Mesenchymal stem cell (in vitro differentiated cells and primary cell): ENCODE measurements at regions not wholly inside any gene's neighbourhood (a gene's known extent, or its start where the extent isn't known, plus 50 kb on each side); places are given as distances from the start of the nearest gene placed in this dataset.

Source experiments
- DNase-seq: peaks from one replicate; pipeline ENCODE4 v3.0.0-alpha.2; 2013
- H2AFZ ChIP-seq: one replicate; pipeline ENCODE4 v1.6.1; 2013; ENCODE audit warnings: low read depth, mild to moderate bottlenecking, control low read depth, inconsistent platforms, low read length, moderate library complexity
- H2AK5ac ChIP-seq: 2 replicates; pipeline ENCODE4 v1.6.1; 2013; ENCODE audit warnings: low read length, moderate library complexity, mild to moderate bottlenecking, inconsistent platforms; ENCODE audit not compliant: severe bottlenecking
- H2BK120ac ChIP-seq: one replicate; pipeline ENCODE4 v1.6.1; 2013; ENCODE audit warnings: low read depth, mild to moderate bottlenecking, inconsistent platforms, low read length, moderate library complexity
- H2BK12ac ChIP-seq, 2 experiments: one replicate each; pipeline ENCODE4 v1.6.1; 2013; ENCODE audit warnings: inconsistent platforms in 2 of 2, low read length in 2 of 2, mild to moderate bottlenecking in 2 of 2, moderate library complexity in 2 of 2, control low read depth in 1 of 2
- H2BK15ac ChIP-seq: one replicate; pipeline ENCODE4 v1.6.1; 2013; ENCODE audit warnings: mild to moderate bottlenecking, low read depth, inconsistent platforms; ENCODE audit not compliant: poor library complexity, severe bottlenecking
- H2BK5ac ChIP-seq: 2 replicates; pipeline ENCODE4 v1.6.1; 2013; ENCODE audit warnings: low read depth, mild to moderate bottlenecking, low read length, control low read depth, inconsistent platforms; ENCODE audit not compliant: poor library complexity, severe bottlenecking
- H3K14ac ChIP-seq, 2 experiments: one replicate each; pipeline ENCODE4 v1.6.1; 2013; ENCODE audit warnings: inconsistent platforms in 2 of 2, low read length in 2 of 2, control low read depth in 1 of 2, mild to moderate bottlenecking in 1 of 2, moderate library complexity in 1 of 2
- H3K18ac ChIP-seq, 2 experiments: one replicate each; pipeline ENCODE4 v1.6.1; 2013; ENCODE audit warnings: inconsistent platforms in 2 of 2, low read length in 2 of 2, control low read depth in 1 of 2, low read depth in 1 of 2, mild to moderate bottlenecking in 1 of 2
- H3K23ac ChIP-seq, 2 experiments: one replicate each; pipeline ENCODE4 v1.6.1; 2013; ENCODE audit warnings: inconsistent platforms in 2 of 2, low read length in 2 of 2, mild to moderate bottlenecking in 2 of 2, moderate library complexity in 2 of 2, control low read depth in 1 of 2
- H3K27ac ChIP-seq: 2 replicates; pipeline ENCODE4 v1.5.1; 2013; ENCODE audit warnings: mild to moderate bottlenecking, moderate library complexity, low read length, control low read depth, inconsistent platforms; ENCODE audit not compliant: poor library complexity, severe bottlenecking
- H3K27me3 ChIP-seq, 2 experiments: 2 replicates each; pipeline versions ENCODE4 v1.6.1 to v1.7.0; 2013; ENCODE audit warnings: low read length in 2 of 2, mild to moderate bottlenecking in 2 of 2, moderate library complexity in 2 of 2, control low read depth in 1 of 2, inconsistent platforms in 1 of 2; ENCODE audit not compliant: control insufficient read depth in 1 of 2, insufficient read depth in 1 of 2
- H3K36me3 ChIP-seq, 2 experiments: 2 replicates each; pipeline versions ENCODE4 v1.6.1 to v1.7.0; 2013; ENCODE audit warnings: low read length in 2 of 2, control low read depth in 1 of 2, inconsistent platforms in 1 of 2, low read depth in 1 of 2, mild to moderate bottlenecking in 1 of 2; ENCODE audit not compliant: insufficient read depth in 2 of 2, control insufficient read depth in 1 of 2
- H3K4ac ChIP-seq, 2 experiments: one replicate each; pipeline ENCODE4 v1.6.1; 2013; ENCODE audit warnings: inconsistent platforms in 2 of 2, low read length in 2 of 2, mild to moderate bottlenecking in 2 of 2, moderate library complexity in 2 of 2, control low read depth in 1 of 2, low read depth in 1 of 2
- H3K4me1 ChIP-seq: 2 replicates; pipeline ENCODE4 v1.6.1; 2013; ENCODE audit warnings: low read depth, low read length, control low read depth; ENCODE audit not compliant: control insufficient read depth, insufficient read depth
- H3K4me2 ChIP-seq: 2 replicates; pipeline ENCODE4 v1.6.1; 2013; ENCODE audit warnings: low read length, mild to moderate bottlenecking, inconsistent platforms; ENCODE audit not compliant: poor library complexity, severe bottlenecking
- H3K4me3 ChIP-seq, 2 experiments: 2 replicates each; pipeline versions ENCODE4 v1.5.1 to v1.7.0; 2013; ENCODE audit warnings: low read length in 2 of 2, mild to moderate bottlenecking in 2 of 2, control low read depth in 1 of 2, low read depth in 1 of 2; ENCODE audit not compliant: insufficient read depth in 1 of 2
- H3K79me1 ChIP-seq: replicated peaks from 2 replicates; pipeline ENCODE4 v1.6.1; 2013; ENCODE audit warnings: mild to moderate bottlenecking, control low read depth, low read length, inconsistent platforms; ENCODE audit not compliant: poor library complexity, severe bottlenecking
- H3K9ac ChIP-seq: 2 replicates; pipeline ENCODE4 v1.7.0; 2013; ENCODE audit warnings: mild to moderate bottlenecking, low read length, moderate library complexity
- H3K9me3 ChIP-seq: 2 replicates; pipeline ENCODE4 v1.7.0; 2013; ENCODE audit warnings: mild to moderate bottlenecking, low read length; ENCODE audit not compliant: control insufficient read depth
- H4K8ac ChIP-seq: one replicate; pipeline ENCODE4 v1.6.1; 2013; ENCODE audit warnings: inconsistent platforms, mild to moderate bottlenecking, low read length, moderate library complexity
- H4K91ac ChIP-seq: one replicate; pipeline ENCODE4 v1.6.1; 2013; ENCODE audit warnings: mild to moderate bottlenecking, low read length, inconsistent platforms
- WGBS: methylation state at CpG from one replicate; pipeline ENCODE4 v1.1.7; 2013; ENCODE audit warnings: mixed read lengths; 5-methylcytosine and 5-hydroxymethylcytosine counted together

GRCh38 chr2:16515696-16516095 lies 149.9 kb downstream of the CYRIA start:
- Histone ChIP-seq H3K27ac (no peak overlapping the region), H3K4me1 (no peaks in the 10 kb centered on the region), H3K18ac (no peak overlapping the region), H2BK12ac (no peak overlapping the region), H4K8ac (no peak overlapping the region), H2AFZ (no peak overlapping the region), H4K91ac (no peak overlapping the region), H3K4ac (no peak overlapping the region), H3K27me3 (peaks cover 56 to 75% of the 10 kb centered on the region in 2 experiments), H2AK5ac (no peak overlapping the region), H3K4me3 (no peak overlapping the region), H3K14ac (no peak overlapping the region), H3K36me3 (no peaks in the 10 kb centered on the region), H2BK5ac (no peak overlapping the region), H2BK15ac (no peak overlapping the region), H3K23ac (no peak overlapping the region), H3K79me1 (no peaks in the 10 kb centered on the region), H2BK120ac (no peak overlapping the region), H3K9ac (no peak overlapping the region), H3K4me2 (no peak overlapping the region), H3K9me3 (no peaks in the 10 kb centered on the region)
- 67% methylated on average over 3 of the region's 4 CpGs for WGBS
- no peak for DNase-seq

GRCh38 chr2:16513626-16514025 lies 152.0 kb downstream of the CYRIA start:
- Histone ChIP-seq H2BK15ac (no peak overlapping the region), H3K9ac (no peak overlapping the region), H2AK5ac (no peak overlapping the region), H3K79me1 (no peaks in the 10 kb centered on the region), H4K8ac (no peak overlapping the region), H3K9me3 (no peaks in the 10 kb centered on the region), H3K36me3 (no peaks in the 10 kb centered on the region), H3K4ac (no peak overlapping the region), H3K27ac (no peak overlapping the region), H3K18ac (no peak overlapping the region), H2BK12ac (no peak overlapping the region), H3K4me2 (no peak overlapping the region), H3K14ac (no peak overlapping the region), H3K27me3 (peaks cover 64 to 73% of the 10 kb centered on the region in 2 experiments), H2BK5ac (no peak overlapping the region), H2BK120ac (no peak overlapping the region), H3K4me3 (no peak overlapping the region), H2AFZ (no peak overlapping the region), H4K91ac (no peak overlapping the region), H3K23ac (no peak overlapping the region), H3K4me1 (peaks cover under 1% of the 10 kb centered on the region)
- no CpG with 5 or more reads among the region's 2 CpGs for WGBS
- no peak for DNase-seq

GRCh38 chr2:16511041-16511440 lies 154.6 kb downstream of the CYRIA start:
- Histone ChIP-seq H2BK15ac (no peak overlapping the region), H4K91ac (no peak overlapping the region), H3K79me1 (no peaks in the 10 kb centered on the region), H3K4me1 (peaks cover 11% of the 10 kb centered on the region), H3K27ac (no peak overlapping the region), H3K4me3 (no peak overlapping the region), H3K9ac (no peak overlapping the region), H2AFZ (no peak overlapping the region), H3K14ac (no peak overlapping the region), H2BK5ac (no peak overlapping the region), H3K9me3 (no peaks in the 10 kb centered on the region), H3K4me2 (no peak overlapping the region), H3K27me3 (peaks cover 66 to 80% of the 10 kb centered on the region in 2 experiments), H2BK120ac (no peak overlapping the region), H3K36me3 (no peaks in the 10 kb centered on the region), H3K18ac (no peak overlapping the region), H2BK12ac (no peak overlapping the region), H4K8ac (no peak overlapping the region), H3K23ac (no peak overlapping the region), H3K4ac (no peak overlapping the region), H2AK5ac (no peak overlapping the region)
- no peak for DNase-seq
- WGBS = 85% methylated on average over 2 of the region's 4 CpGs

- Histone ChIP-seq H3K79me1 (no peaks in the 10 kb centered on the region), H4K91ac (no peak overlapping the region), H3K27me3 (peaks cover 61 to 73% of the 10 kb centered on the region in 2 experiments), H2AFZ (no peak overlapping the region), H3K4ac (no peak overlapping the region), H4K8ac (no peak overlapping the region), H2BK15ac (no peak overlapping the region), H3K27ac (no peak overlapping the region), H3K4me2 (no peak overlapping the region), H3K4me3 (no peak overlapping the region), H2AK5ac (no peak overlapping the region), H3K9me3 (no peaks in the 10 kb centered on the region), H3K14ac (no peak overlapping the region), H2BK12ac (no peak overlapping the region), H2BK120ac (no peak overlapping the region), H3K4me1 (peaks cover 11% of the 10 kb centered on the region), H2BK5ac (no peak overlapping the region), H3K9ac (no peak overlapping the region), H3K23ac (no peak overlapping the region), H3K18ac (no peak overlapping the region), H3K36me3 (no peaks in the 10 kb centered on the region)
- WGBS = 69% methylated on average over 3 of the region's 3 CpGs
- no peak for DNase-seq
Observed at GRCh38 chr2:16509042-16509441, 156.6 kb downstream of the CYRIA start.
